Heart right ventricle (tissue), 16 donors: ENCODE measurements at regions not wholly inside any gene's neighbourhood (a gene's known extent, or its start where the extent isn't known, plus 50 kb on each side); places are given as distances from the start of the nearest gene placed in this dataset.

ENCODE experiments used
- ATAC-seq, 8 donors: fragments of 200-7000 bp; cut with Tn5 transposase; one replicate each; pipeline ENCODE4 v1.9.1; 2020; ENCODE audit warnings: mild to moderate bottlenecking in 8 of 8, moderate library complexity in 8 of 8, moderate number of reproducible peaks in 1 of 8
- DNase-seq, 2 donors: peaks; one replicate each; pipeline ENCODE4 v3.0.0-alpha.2; 2020
- H3K27ac ChIP-seq, 10 donors: fragments of 200-600 bp; sonication (generic) in 2 of 10; one replicate each; pipeline versions ENCODE4 v1.5.0 to v1.8.0; 2020 to 2022; ENCODE audit warnings: mild to moderate bottlenecking in 3 of 10
- H3K27me3 ChIP-seq, 7 donors: fragments of 200-600 bp; one replicate each; pipeline ENCODE4 v1.8.0; 2021 to 2022; ENCODE audit warnings: mild to moderate bottlenecking in 2 of 7
- H3K36me3 ChIP-seq, 9 donors: fragments of 200-600 bp; sonication (generic) in 1 of 9; one replicate each; pipeline versions ENCODE4 v1.5.0 to v1.8.0; 2020 to 2022; ENCODE audit warnings: mild to moderate bottlenecking in 2 of 9
- H3K4me1 ChIP-seq, 9 donors: fragments of 200-600 bp; sonication (generic) in 1 of 9; one replicate each; pipeline versions ENCODE4 v1.5.0 to v1.8.0; 2020 to 2022; ENCODE audit warnings: mild to moderate bottlenecking in 4 of 9
- H3K4me3 ChIP-seq, 10 donors: fragments of 200-600 bp; sonication (generic) in 2 of 10; one replicate each; pipeline versions ENCODE4 v1.5.0 to v1.8.0; 2020 to 2022; ENCODE audit warnings: mild to moderate bottlenecking in 7 of 10, moderate library complexity in 2 of 10
- H3K9me3 ChIP-seq, 11 donors: fragments of 200-600 bp in 10 of 11; sonication (generic) in 2 of 11; one replicate each; pipeline versions ENCODE4 v1.5.0 to v1.8.0; 2013 to 2022; ENCODE audit warnings: mild to moderate bottlenecking in 2 of 11, control low read depth in 1 of 11, moderate library complexity in 1 of 11
- CTCF ChIP-seq, 9 donors: fragments of 200-600 bp; sonication (generic) in 2 of 9; IDR thresholded peaks; one replicate each; pipeline versions ENCODE4 v1.5.0 to v1.8.0; 2021 to 2022; ENCODE audit warnings: antibody characterized with exemption in 9 of 9, mild to moderate bottlenecking in 5 of 9, moderate library complexity in 1 of 9
- WGBS, 2 donors: extraction: QIAGEN DNeasy Blood & Tissue Kit; methylation state at CpG; one replicate each; pipeline ENCODE4 v1.1.7; 2013; ENCODE audit warnings: inconsistent platforms in 1 of 2; 5-methylcytosine and 5-hydroxymethylcytosine counted together
- intact Hi-C, 10 donors: fragments of 100-400 bp; cut with DNase I; formaldehyde crosslinking; loops; one replicate each; pipeline versions ENCODE4 v1.11.1 to v1.14.2; 2022
- donor health status: Arrhythmogenic right ventricular cardiomyopathy.
- donor health status: ischemic (EF 13 %, LVEDD 7.1; RV severe dilation, severe dysfunction).
- donor health status: healthy with polysubstance abuse.
- donor health status: DM: no; HTN: yes; CAD: no.
- donor health status: DM: no; HTN: no; CAD: no.
- donor health status: ischemic (EF 25% LVEDD 6.9; RV normal size, moderate dysfunction).
- donor health status: ischemic (EF 25% LVEDD 5.7; RV mildly dilated, moderate dysfunction).
- donor health status: healthy.
- donor health status: DM: yes; HTN: yes; CAD: no.
- donor health status: Ischemic cardiomyopathy.
- donor health status: ischemic (EF 35%, LVEDD 5.7; RV mildly dilated, moderate dysfunction).
- donor health status: nonischemic (EF 11% LVEDD 7.7; RV severe dilation, severe dysfunction).
- donor health status: DM: yes; HTN: yes; CAD: no.
- donor health status: PGD.
- donor health status: ischemic (EF 29% LVEDD 5.4; RV normal size, mild dysfunction).
- donor health status: nonischemic (EF 23%, LVEDD 6.1; RV moderate dilation, normal function).

- Histone ChIP-seq H3K4me3 (no peak overlapping the region), H3K36me3 (no peaks in the 10 kb centered on the region), H3K4me1 (peaks cover 0 to 37% (median 17%) of the 10 kb centered on the region in 9 donors), H3K27me3 (peaks cover 0 to 6% (median 0%) of the 10 kb centered on the region in 7 donors), H3K27ac (no peak overlapping the region), H3K9me3 (no peaks in the 10 kb centered on the region)
- WGBS, 2 donors: 87 to 89% methylated on average over 5 of the region's 5 CpGs
- no peak for TF ChIP-seq CTCF (IDR thresholded peaks at IDR 0.05)
- DNase-seq: no peak
- ATAC-seq: no peak
- intact Hi-C loops: loop anchor here in 1 of 10 donors (10.0 kb wide), 1 partner anchor 45 kb away; no protein-coding TSS in a partner anchor
Observed at GRCh38 chr3:193829781-193830180, 236.8 kb downstream of the OPA1 start.

- Histone ChIP-seq H3K4me1 (peaks cover 0 to 39% (median 17%) of the 10 kb centered on the region in 9 donors), H3K27me3 (peaks cover 0 to 6% (median 0%) of the 10 kb centered on the region in 7 donors), H3K4me3 (no peak overlapping the region), H3K27ac (no peak overlapping the region), H3K9me3 (no peaks in the 10 kb centered on the region), H3K36me3 (no peaks in the 10 kb centered on the region)
- intact Hi-C loops: no loop called here
- no peak for TF ChIP-seq CTCF (IDR thresholded peaks at IDR 0.05)
- 95 to 98% methylated on average over 8 of the region's 8 CpGs for WGBS, 2 donors
- DNase-seq (no peak), ATAC-seq (no peak)
Observed at GRCh38 chr3:193830791-193831191, 237.8 kb downstream of the OPA1 start.

- Histone ChIP-seq H3K36me3 (no peaks in the 10 kb centered on the region), H3K4me3 (no peak overlapping the region), H3K27me3 (peaks cover 0 to 6% (median 0%) of the 10 kb centered on the region in 7 donors), H3K9me3 (no peaks in the 10 kb centered on the region), H3K4me1 (peaks cover 0 to 31% (median 17%) of the 10 kb centered on the region in 9 donors), H3K27ac (peak overlapping the region in 4 of 10 donors; percentile 47 to 77 (median 56))
- DNase-seq: peak in 1 of 2 donors; percentile 33
- no peak for TF ChIP-seq CTCF (IDR thresholded peaks at IDR 0.05)
- 79 to 84% methylated on average over 24 of the region's 24 CpGs for WGBS, 2 donors
- ATAC-seq: peak in 5 of 8 donors; percentile 12 to 84 (median 73)
- intact Hi-C loops: no loop called here
Observed at GRCh38 chr3:193831495-193832455, 238.8 kb downstream of the OPA1 start.

GRCh38 chr3:193832833-193833413 lies 239.9 kb downstream of the OPA1 start:
- peaks cover 0 to 6% (median 0%) of the 10 kb centered on the region in 7 donors for H3K27me3 ChIP-seq
- H3K4me1 ChIP-seq: peaks cover 0 to 30% (median 17%) of the 10 kb centered on the region in 9 donors
- WGBS, 2 donors: 65 to 71% methylated on average over 5 of the region's 5 CpGs
- H3K4me3 ChIP-seq: no peak overlapping the region
- intact Hi-C loops: no loop called here
- ATAC-seq (peak; percentile 43 to 83 (median 74)), DNase-seq (no peak)
- TF ChIP-seq CTCF (IDR thresholded peaks at IDR 0.05): no peak
- H3K9me3 ChIP-seq: no peaks in the 10 kb centered on the region
- H3K27ac ChIP-seq: peak overlapping the region in 7 of 10 donors; percentile 15 to 77 (median 55)
- no peaks in the 10 kb centered on the region for H3K36me3 ChIP-seq
